ENCODE measurements at regions not wholly inside any gene's neighbourhood (a gene's known extent, or its start where the extent isn't known, plus 50 kb on each side); places are given as distances from the start of the nearest gene placed in this dataset.

DNA sequence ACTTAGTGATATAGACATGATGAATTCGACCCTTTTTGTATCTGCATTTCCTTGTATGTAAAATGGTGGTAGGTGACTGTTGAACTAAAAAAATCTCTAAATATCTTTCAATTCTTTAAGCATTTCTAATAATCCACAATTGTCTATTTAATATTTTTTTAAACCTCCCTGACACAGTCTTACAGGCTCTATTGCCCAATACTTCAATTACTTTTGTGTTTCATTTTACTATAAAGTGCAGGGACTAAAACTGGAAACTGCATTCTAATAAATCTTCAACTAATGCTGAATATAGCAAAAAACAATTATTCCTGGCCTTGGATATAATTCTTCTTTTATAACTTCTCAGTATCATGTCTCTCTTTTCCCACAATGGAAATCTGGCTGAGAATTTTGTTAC lies 202.7 kb upstream of the PIK3R1 start:
- Histone ChIP-seq H3K36me3 (no peaks in the 10 kb centered on the region), H3K27me3 (ENCODE audit: insufficient read depth, low read depth, severe bottlenecking) (no peaks in the 10 kb centered on the region), H3K27ac (no peak overlapping the region), H3K9me3 (ENCODE audit: severe bottlenecking) (peaks cover 2% of the 10 kb centered on the region), H3K4me3 (ENCODE audit: low read depth, low read length) (no peak overlapping the region)
- TF ChIP-seq, protein P1, sequence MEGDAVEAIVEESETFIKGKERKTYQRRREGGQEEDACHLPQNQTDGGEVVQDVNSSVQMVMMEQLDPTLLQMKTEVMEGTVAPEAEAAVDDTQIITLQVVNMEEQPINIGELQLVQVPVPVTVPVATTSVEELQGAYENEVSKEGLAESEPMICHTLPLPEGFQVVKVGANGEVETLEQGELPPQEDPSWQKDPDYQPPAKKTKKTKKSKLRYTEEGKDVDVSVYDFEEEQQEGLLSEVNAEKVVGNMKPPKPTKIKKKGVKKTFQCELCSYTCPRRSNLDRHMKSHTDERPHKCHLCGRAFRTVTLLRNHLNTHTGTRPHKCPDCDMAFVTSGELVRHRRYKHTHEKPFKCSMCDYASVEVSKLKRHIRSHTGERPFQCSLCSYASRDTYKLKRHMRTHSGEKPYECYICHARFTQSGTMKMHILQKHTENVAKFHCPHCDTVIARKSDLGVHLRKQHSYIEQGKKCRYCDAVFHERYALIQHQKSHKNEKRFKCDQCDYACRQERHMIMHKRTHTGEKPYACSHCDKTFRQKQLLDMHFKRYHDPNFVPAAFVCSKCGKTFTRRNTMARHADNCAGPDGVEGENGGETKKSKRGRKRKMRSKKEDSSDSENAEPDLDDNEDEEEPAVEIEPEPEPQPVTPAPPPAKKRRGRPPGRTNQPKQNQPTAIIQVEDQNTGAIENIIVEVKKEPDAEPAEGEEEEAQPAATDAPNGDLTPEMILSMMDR (IDR thresholded peaks at IDR 0.05; ENCODE audit: low read depth, low read length): no peak
- DNase-seq: no peak

DNA sequence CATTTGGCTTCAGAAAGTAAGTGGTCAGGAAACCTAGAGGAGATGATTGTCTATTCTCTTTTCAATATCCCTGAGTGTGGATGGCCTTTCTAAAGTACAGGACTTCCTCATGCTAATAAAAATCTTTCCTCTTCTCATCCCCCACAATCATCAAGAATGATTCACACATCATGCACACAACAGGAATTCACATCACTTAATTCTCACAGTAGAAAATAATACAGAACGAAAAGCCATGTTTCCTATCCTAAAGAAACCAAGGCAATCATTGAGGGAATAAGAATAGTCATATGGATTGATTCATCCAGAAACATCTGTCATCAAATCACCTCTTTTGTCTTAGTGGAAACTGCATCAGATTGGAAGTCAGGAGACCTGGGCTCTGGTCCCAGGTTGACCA lies 203.1 kb upstream of the PIK3R1 start:
- no peak overlapping the region for H3K4me3 ChIP-seq (ENCODE audit: low read depth, low read length)
- TF ChIP-seq, protein P1 (IDR thresholded peaks at IDR 0.05; ENCODE audit: low read depth, low read length): no peak
- H3K36me3 ChIP-seq: no peaks in the 10 kb centered on the region
- no peak overlapping the region for H3K27ac ChIP-seq
- no peaks in the 10 kb centered on the region for H3K9me3 ChIP-seq (ENCODE audit: severe bottlenecking)
- DNase-seq: no peak
- no peaks in the 10 kb centered on the region for H3K27me3 ChIP-seq (ENCODE audit: insufficient read depth, low read depth, severe bottlenecking)

DNA sequence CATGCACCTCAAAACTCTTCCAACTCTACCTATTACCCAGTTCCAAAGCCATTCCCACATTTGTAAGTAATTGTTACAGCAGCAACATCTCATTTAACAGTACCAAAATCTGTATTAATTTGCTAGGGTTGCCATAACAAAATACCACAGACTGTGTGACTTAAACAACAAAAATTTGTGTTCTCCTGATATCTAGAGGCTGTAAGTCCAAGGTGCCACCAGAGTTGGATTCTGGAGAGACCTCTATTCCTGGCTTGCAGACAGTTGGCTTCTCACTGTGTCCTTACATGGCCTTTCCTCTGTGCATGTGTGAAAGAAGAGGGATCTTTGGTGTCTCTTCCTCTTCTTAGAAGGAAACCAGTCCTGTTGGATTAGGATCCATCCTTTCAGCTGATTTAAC lies 203.8 kb upstream of the PIK3R1 start:
- Histone ChIP-seq H3K36me3 (no peaks in the 10 kb centered on the region), H3K9me3 (ENCODE audit: severe bottlenecking) (no peaks in the 10 kb centered on the region), H3K27ac (no peak overlapping the region), H3K4me3 (ENCODE audit: low read depth, low read length) (no peak overlapping the region), H3K27me3 (ENCODE audit: insufficient read depth, low read depth, severe bottlenecking) (no peaks in the 10 kb centered on the region)
- TF ChIP-seq, protein P1 (IDR thresholded peaks at IDR 0.05; ENCODE audit: low read depth, low read length): no peak
- no peak for DNase-seq

DNA sequence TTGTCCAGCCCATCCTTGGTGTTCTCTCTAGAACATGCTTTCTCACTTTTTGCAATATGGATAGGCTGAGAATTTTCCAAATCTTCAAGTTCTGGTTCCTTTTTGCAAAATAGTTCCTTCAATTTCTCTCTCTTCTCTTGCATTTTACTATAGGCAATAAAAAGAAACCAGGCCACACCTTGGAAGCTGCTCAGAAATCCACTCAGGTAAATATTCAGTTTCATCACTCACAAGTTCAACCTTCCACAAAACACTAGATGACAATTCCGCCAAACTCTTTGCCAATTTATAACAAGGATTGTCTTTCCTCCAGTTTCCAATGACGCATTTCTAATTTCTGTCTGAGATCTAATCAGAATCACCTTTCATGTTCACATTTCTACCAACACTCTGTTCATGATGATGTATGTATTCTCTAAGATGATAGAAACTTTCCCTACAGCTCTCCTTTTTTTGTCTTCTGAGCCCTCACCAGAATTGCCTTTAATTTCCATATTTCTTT lies 204.2 kb upstream of the PIK3R1 start:
- no peak for DNase-seq
- Histone ChIP-seq H3K4me3 (ENCODE audit: low read depth, low read length) (no peak overlapping the region), H3K27me3 (ENCODE audit: insufficient read depth, low read depth, severe bottlenecking) (no peaks in the 10 kb centered on the region), H3K36me3 (no peaks in the 10 kb centered on the region), H3K9me3 (ENCODE audit: severe bottlenecking) (no peaks in the 10 kb centered on the region), H3K27ac (no peak overlapping the region)
- TF ChIP-seq, protein P1 (IDR thresholded peaks at IDR 0.05; ENCODE audit: low read depth, low read length): no peak

DNA sequence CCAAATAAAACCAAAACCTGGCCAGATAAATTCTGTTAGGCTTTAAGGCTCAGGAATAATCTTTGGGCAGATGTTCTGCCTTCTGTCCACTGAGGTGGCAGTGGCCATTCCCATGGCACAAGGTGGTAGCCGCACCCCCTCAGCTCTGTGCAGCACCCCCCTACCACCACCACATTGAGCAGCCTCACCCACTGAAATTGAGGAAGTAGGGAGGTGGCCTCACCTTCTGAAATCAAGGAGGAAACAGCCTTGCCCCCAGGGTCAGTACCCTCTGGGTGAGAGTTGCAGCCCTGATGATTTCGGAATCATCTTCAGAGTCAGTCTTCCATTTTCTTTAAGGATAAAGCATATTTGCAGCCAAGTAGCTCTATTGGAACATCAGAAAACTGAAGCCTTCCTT lies 204.8 kb upstream of the PIK3R1 start:
- Histone ChIP-seq H3K9me3 (ENCODE audit: severe bottlenecking) (no peaks in the 10 kb centered on the region), H3K36me3 (no peaks in the 10 kb centered on the region), H3K27me3 (ENCODE audit: insufficient read depth, low read depth, severe bottlenecking) (no peaks in the 10 kb centered on the region), H3K4me3 (ENCODE audit: low read depth, low read length) (no peak overlapping the region), H3K27ac (no peak overlapping the region)
- DNase-seq: no peak
- TF ChIP-seq, protein P1 (IDR thresholded peaks at IDR 0.05; ENCODE audit: low read depth, low read length): no peak

DNA sequence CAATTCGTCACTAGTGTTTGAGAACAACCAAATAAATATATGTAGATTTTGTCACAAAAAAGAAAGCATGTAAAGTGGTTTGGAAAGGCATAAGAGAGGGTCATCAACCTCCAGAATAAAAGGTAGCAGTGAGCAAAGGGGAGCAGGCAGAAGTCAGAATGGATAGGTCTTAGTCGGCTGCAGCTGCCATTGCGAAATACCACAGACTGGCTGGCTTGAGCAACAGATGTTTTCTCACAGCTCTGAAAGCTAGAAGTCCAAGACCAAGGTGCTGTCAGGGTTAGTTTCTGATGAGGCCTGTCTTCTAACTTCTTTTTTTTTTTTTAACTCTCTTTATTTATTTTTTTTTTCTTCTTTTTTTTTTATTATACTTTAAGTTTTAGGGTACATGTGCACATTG lies 208.1 kb upstream of the PIK3R1 start:
- Histone ChIP-seq H3K9me3 (ENCODE audit: severe bottlenecking) (no peaks in the 10 kb centered on the region), H3K36me3 (no peaks in the 10 kb centered on the region), H3K27ac (no peak overlapping the region), H3K4me3 (ENCODE audit: low read depth, low read length) (no peak overlapping the region), H3K27me3 (ENCODE audit: insufficient read depth, low read depth, severe bottlenecking) (no peaks in the 10 kb centered on the region)
- DNase-seq: no peak
- TF ChIP-seq, protein P1 (IDR thresholded peaks at IDR 0.05; ENCODE audit: low read depth, low read length): no peak

Data from WERI-Rb-1 (cell line).